DOHH2 (cell line): ENCODE measurements at regions not wholly inside any gene's neighbourhood (a gene's known extent, or its start where the extent isn't known, plus 50 kb on each side); places are given as distances from the start of the nearest gene placed in this dataset.

Source experiments
- H3F3A ChIP-seq: fragments of 200-600 bp; sonication (generic), shearing (Covaris generic); 2 replicates; pipeline ENCODE4 v1.6.0; 2016; ENCODE audit warnings: antibody characterized with exemption, mild to moderate bottlenecking; ENCODE audit not compliant: control insufficient read depth, insufficient read depth
- H3K27ac ChIP-seq: fragments of 200-600 bp; sonication (generic); 2 replicates; pipeline ENCODE4 v1.5.1; 2014; ENCODE audit warnings: low read depth, mild to moderate bottlenecking, low read length, moderate library complexity
- H3K27me3 ChIP-seq: fragments of 200-600 bp; sonication (generic); 2 replicates; pipeline ENCODE4 v1.6.1; 2014; ENCODE audit warnings: mild to moderate bottlenecking, low read length, mixed read lengths; ENCODE audit not compliant: control insufficient read depth
- H3K36me3 ChIP-seq: fragments of 200-600 bp; sonication (generic); 2 replicates; pipeline ENCODE4 v1.6.1; 2014; ENCODE audit warnings: mild to moderate bottlenecking, low read length, moderate library complexity, mixed read lengths; ENCODE audit not compliant: control insufficient read depth
- H3K4me1 ChIP-seq: fragments of 200-600 bp; sonication (generic); 2 replicates; pipeline ENCODE4 v1.6.1; 2014; ENCODE audit warnings: mild to moderate bottlenecking, low read length, mixed read lengths; ENCODE audit not compliant: control insufficient read depth
- H3K4me2 ChIP-seq: fragments of 200-600 bp; sonication (generic); 2 replicates; pipeline ENCODE4 v1.6.0; 2014; ENCODE audit warnings: mild to moderate bottlenecking, low read length, moderate library complexity
- H3K4me3 ChIP-seq: fragments of 200-600 bp; sonication (generic); 2 replicates; pipeline ENCODE4 v1.5.1; 2014; ENCODE audit warnings: mild to moderate bottlenecking, low read length, mixed read lengths
- H3K79me2 ChIP-seq: fragments of 200-600 bp; sonication (generic); 2 replicates; pipeline ENCODE4 v1.6.1; 2014; ENCODE audit warnings: mild to moderate bottlenecking, low read length, mixed read lengths; ENCODE audit not compliant: control insufficient read depth
- H3K9me2 ChIP-seq: fragments of 200-600 bp; sonication (generic); replicated peaks from 2 replicates; pipeline ENCODE4 v1.6.1; 2014; ENCODE audit warnings: mild to moderate bottlenecking, low read length, mixed read lengths; ENCODE audit not compliant: control insufficient read depth
- H3K9me3 ChIP-seq: fragments of 200-600 bp; sonication (generic); 2 replicates; pipeline ENCODE4 v1.6.1; 2014; ENCODE audit warnings: antibody characterized with exemption, low read length, mixed read lengths; ENCODE audit not compliant: control insufficient read depth, insufficient read depth
- H4K20me1 ChIP-seq: fragments of 200-600 bp; sonication (generic); 2 replicates; pipeline ENCODE4 v1.6.0; 2014; ENCODE audit warnings: low read depth, mild to moderate bottlenecking, antibody characterized with exemption, low read length, moderate library complexity; ENCODE audit not compliant: control insufficient read depth, insufficient read depth
- CTCF ChIP-seq: fragments of 200-600 bp; sonication (generic); IDR thresholded peaks from one replicate; pipeline ENCODE4 v1.5.1; 2014; ENCODE audit warnings: antibody characterized with exemption, mild to moderate bottlenecking, low read depth, low read length; ENCODE audit not compliant: poor library complexity, severe bottlenecking
- EZH2phosphoT487 ChIP-seq: fragments of 200-600 bp; sonication (generic); IDR thresholded peaks from 2 replicates; pipeline ENCODE4 v1.6.1; 2017; ENCODE audit warnings: borderline replicate concordance, mild to moderate bottlenecking, antibody characterized with exemption, low read length, moderate library complexity, mixed read lengths

GRCh38 chr10:130500261-130501000, 364.2 kb downstream of the GLRX3 start:
- H3K4me2 ChIP-seq: no peak overlapping the region
- TF ChIP-seq CTCF (no peak), EZH2phosphoT487 (no peak)

GRCh38 chr10:130507461-130507860, 371.3 kb downstream of the GLRX3 start:
- Histone ChIP-seq H3F3A (no peaks in the 10 kb centered on the region), H3K27me3 (no peaks in the 10 kb centered on the region), H3K9me2 (no peaks in the 10 kb centered on the region), H3K4me1 (no peaks in the 10 kb centered on the region), H3K9me3 (no peaks in the 10 kb centered on the region), H3K36me3 (no peaks in the 10 kb centered on the region), H4K20me1 (no peaks in the 10 kb centered on the region), H3K4me3 (no peak overlapping the region), H3K79me2 (no peaks in the 10 kb centered on the region), H3K27ac (no peak overlapping the region), H3K4me2 (no peak overlapping the region)
- TF ChIP-seq CTCF (no peak), EZH2phosphoT487 (no peak)

More at GRCh38 chr10:130500261-130501000, 364.2 kb downstream of the GLRX3 start:
- Histone ChIP-seq H3K79me2 (no peaks in the 10 kb centered on the region), H3K4me3 (no peak overlapping the region), H3F3A (no peaks in the 10 kb centered on the region), H3K27ac (no peak overlapping the region), H3K4me1 (no peaks in the 10 kb centered on the region), H4K20me1 (no peaks in the 10 kb centered on the region), H3K9me3 (peaks cover 5% of the 10 kb centered on the region; the same call in 1 of the 2 replicates), H3K27me3 (no peaks in the 10 kb centered on the region), H3K36me3 (no peaks in the 10 kb centered on the region), H3K9me2 (no peaks in the 10 kb centered on the region)

- no peak overlapping the region for H3K27ac ChIP-seq
- no peaks in the 10 kb centered on the region for H3K9me3 ChIP-seq
- no peak for TF ChIP-seq EZH2phosphoT487
- no peak for TF ChIP-seq CTCF
These were observed 373.9 kb downstream of the GLRX3 start for GRCh38 chr10:130509881-130510689.

More at GRCh38 chr10:130509881-130510689, 373.9 kb downstream of the GLRX3 start:
- Histone ChIP-seq H3K4me3 (no peak overlapping the region), H3K36me3 (no peaks in the 10 kb centered on the region), H3K9me2 (no peaks in the 10 kb centered on the region), H3K4me2 (no peak overlapping the region), H3F3A (no peaks in the 10 kb centered on the region), H3K4me1 (no peaks in the 10 kb centered on the region), H4K20me1 (no peaks in the 10 kb centered on the region), H3K79me2 (no peaks in the 10 kb centered on the region), H3K27me3 (no peaks in the 10 kb centered on the region)
